ENCODE measurements at regions not wholly inside any gene's neighbourhood (a gene's known extent, or its start where the extent isn't known, plus 50 kb on each side); places are given as distances from the start of the nearest gene placed in this dataset.

GRCh38 chr11:23090659-23091058, 230.4 kb upstream of the CCDC179 start:
- no peak overlapping the region for H3K4me3 ChIP-seq (ENCODE audit: control insufficient read depth in 2 of 3, extremely low read depth in 1 of 3, insufficient read depth in 2 of 3, low read depth in 1 of 3, low read length in 3 of 3)
- DNase-seq (ENCODE audit: low read depth, low spot score) (no peak), FAIRE-seq (no peak)
- no peak overlapping the region for H3K4me2 ChIP-seq (ENCODE audit: control insufficient read depth, extremely low read depth, insufficient read depth, low read depth, low read length)
- no peaks in the 10 kb centered on the region for H3K9me3 ChIP-seq (ENCODE audit: control insufficient read depth, low read depth, low read length)
- H3K9ac ChIP-seq (ENCODE audit: control insufficient read depth, extremely low read depth, insufficient read depth, low read length) = no peak overlapping the region
- no peaks in the 10 kb centered on the region for H3K79me2 ChIP-seq (ENCODE audit: control insufficient read depth, insufficient read depth, low read length)
- dilution Hi-C loops (cut with MboI; ENCODE audit: extremely low pct_ligation_motif_present, low sequenced_read_pairs) = no loop called here
- H3K4me1 ChIP-seq (ENCODE audit: control insufficient read depth, extremely low read depth, insufficient read depth, low read length) = no peaks in the 10 kb centered on the region
- H4K20me1 ChIP-seq (ENCODE audit: control insufficient read depth, extremely low read depth, insufficient read depth, low read length) = no peaks in the 10 kb centered on the region
- no peak overlapping the region for H2AFZ ChIP-seq (ENCODE audit: control insufficient read depth, low read length)
- H3K36me3 ChIP-seq (ENCODE audit: control insufficient read depth in 2 of 2, extremely low read depth in 1 of 2, insufficient read depth in 2 of 2, low read length in 2 of 2) = no peaks in the 10 kb centered on the region
- no peak for TF ChIP-seq EZH2 (IDR thresholded peaks at IDR 0.05; ENCODE audit: low read length)
- TF ChIP-seq CTCF (optimal IDR thresholded peaks at IDR 0.05 in 1 of 3, IDR thresholded peaks at IDR 0.05 in 1 of 3, conservative IDR thresholded peaks at IDR 0.05 in 1 of 3; ENCODE audit: extremely low read depth in 1 of 3, insufficient read depth in 2 of 3, low read length in 3 of 3) = no peak
- H3K27ac ChIP-seq (ENCODE audit: control insufficient read depth, insufficient read depth, low read length) = no peak overlapping the region
- H3K9me1 ChIP-seq (ENCODE audit: control insufficient read depth, extremely low read depth, insufficient read depth, low read length) = no peaks in the 10 kb centered on the region
- H3K27me3 ChIP-seq (ENCODE audit: control insufficient read depth, extremely low read depth, insufficient read depth, low read length) = no peaks in the 10 kb centered on the region

GRCh38 chr11:23095650-23096189, 235.4 kb upstream of the CCDC179 start:
- H3K4me1 ChIP-seq (ENCODE audit: control insufficient read depth, extremely low read depth, insufficient read depth, low read length) = no peaks in the 10 kb centered on the region
- H3K79me2 ChIP-seq (ENCODE audit: control insufficient read depth, insufficient read depth, low read length) = no peaks in the 10 kb centered on the region
- H3K36me3 ChIP-seq (ENCODE audit: control insufficient read depth in 2 of 2, extremely low read depth in 1 of 2, insufficient read depth in 2 of 2, low read length in 2 of 2) = no peaks in the 10 kb centered on the region
- H3K9me3 ChIP-seq (ENCODE audit: control insufficient read depth, low read depth, low read length) = peaks cover 1% of the 10 kb centered on the region
- DNase-seq (ENCODE audit: low read depth, low spot score) (no peak), FAIRE-seq (no peak)
- H4K20me1 ChIP-seq (ENCODE audit: control insufficient read depth, extremely low read depth, insufficient read depth, low read length) = no peaks in the 10 kb centered on the region
- no peak overlapping the region for H2AFZ ChIP-seq (ENCODE audit: control insufficient read depth, low read length)
- dilution Hi-C loops (cut with MboI; ENCODE audit: extremely low pct_ligation_motif_present, low sequenced_read_pairs) = no loop called here
- H3K4me2 ChIP-seq (ENCODE audit: control insufficient read depth, extremely low read depth, insufficient read depth, low read depth, low read length) = no peak overlapping the region
- H3K4me3 ChIP-seq (ENCODE audit: control insufficient read depth in 2 of 3, extremely low read depth in 1 of 3, insufficient read depth in 2 of 3, low read depth in 1 of 3, low read length in 3 of 3) = no peak overlapping the region
- H3K27ac ChIP-seq (ENCODE audit: control insufficient read depth, insufficient read depth, low read length) = no peak overlapping the region
- H3K27me3 ChIP-seq (ENCODE audit: control insufficient read depth, extremely low read depth, insufficient read depth, low read length) = no peaks in the 10 kb centered on the region
- no peak overlapping the region for H3K9ac ChIP-seq (ENCODE audit: control insufficient read depth, extremely low read depth, insufficient read depth, low read length)
- TF ChIP-seq EZH2 (IDR thresholded peaks at IDR 0.05; ENCODE audit: low read length) (no peak), CTCF (optimal IDR thresholded peaks at IDR 0.05 in 1 of 3, IDR thresholded peaks at IDR 0.05 in 1 of 3, conservative IDR thresholded peaks at IDR 0.05 in 1 of 3; ENCODE audit: extremely low read depth in 1 of 3, insufficient read depth in 2 of 3, low read length in 3 of 3) (no peak)
- no peaks in the 10 kb centered on the region for H3K9me1 ChIP-seq (ENCODE audit: control insufficient read depth, extremely low read depth, insufficient read depth, low read length)
